Fibroblast of lung (primary cell): ENCODE measurements at regions not wholly inside any gene's neighbourhood (a gene's known extent, or its start where the extent isn't known, plus 50 kb on each side); places are given as distances from the start of the nearest gene placed in this dataset.

ENCODE experiments used
- EZH2 ChIP-seq: IDR thresholded peaks from 2 replicates; pipeline ENCODE4 v1.5.1; 2012; ENCODE audit warnings: low read length, control low read depth, mild to moderate bottlenecking; ENCODE audit errors: missing control alignments
- TF ChIP-seq, protein P1 (sequence below), 2 donors: IDR thresholded peaks in 1 of 2; conservative IDR thresholded peaks in 1 of 2; 1 replicate in 1 of 2; 2 replicates in 1 of 2; pipeline ENCODE4 v1.5.1; 2011 to 2012; ENCODE audit warnings: low read length in 2 of 2, control low read depth in 1 of 2, inconsistent platforms in 1 of 2, low read depth in 1 of 2, mild to moderate bottlenecking in 1 of 2

- TF ChIP-seq, protein P1, sequence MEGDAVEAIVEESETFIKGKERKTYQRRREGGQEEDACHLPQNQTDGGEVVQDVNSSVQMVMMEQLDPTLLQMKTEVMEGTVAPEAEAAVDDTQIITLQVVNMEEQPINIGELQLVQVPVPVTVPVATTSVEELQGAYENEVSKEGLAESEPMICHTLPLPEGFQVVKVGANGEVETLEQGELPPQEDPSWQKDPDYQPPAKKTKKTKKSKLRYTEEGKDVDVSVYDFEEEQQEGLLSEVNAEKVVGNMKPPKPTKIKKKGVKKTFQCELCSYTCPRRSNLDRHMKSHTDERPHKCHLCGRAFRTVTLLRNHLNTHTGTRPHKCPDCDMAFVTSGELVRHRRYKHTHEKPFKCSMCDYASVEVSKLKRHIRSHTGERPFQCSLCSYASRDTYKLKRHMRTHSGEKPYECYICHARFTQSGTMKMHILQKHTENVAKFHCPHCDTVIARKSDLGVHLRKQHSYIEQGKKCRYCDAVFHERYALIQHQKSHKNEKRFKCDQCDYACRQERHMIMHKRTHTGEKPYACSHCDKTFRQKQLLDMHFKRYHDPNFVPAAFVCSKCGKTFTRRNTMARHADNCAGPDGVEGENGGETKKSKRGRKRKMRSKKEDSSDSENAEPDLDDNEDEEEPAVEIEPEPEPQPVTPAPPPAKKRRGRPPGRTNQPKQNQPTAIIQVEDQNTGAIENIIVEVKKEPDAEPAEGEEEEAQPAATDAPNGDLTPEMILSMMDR (conservative IDR thresholded peaks at IDR 0.05 in 1 of 2, IDR thresholded peaks at IDR 0.05 in 1 of 2; ENCODE audit: low read depth in 1 of 2, low read length in 2 of 2): no peak
- TF ChIP-seq EZH2: no peak
Observed at GRCh38 chr1:220431554-220432239, 96.2 kb upstream of the MARK1 start.
